CD4-positive, alpha-beta T cell treated with Interleukin-2 at 100 ng/mL for 4 hours (primary cell): ENCODE measurements at regions not wholly inside any gene's neighbourhood (a gene's known extent, or its start where the extent isn't known, plus 50 kb on each side); places are given as distances from the start of the nearest gene placed in this dataset.

Source experiments
- DNase-seq: peaks from one replicate; pipeline ENCODE4 v3.0.0-alpha.2; 2020; ENCODE audit warnings: low spot score

DNA sequence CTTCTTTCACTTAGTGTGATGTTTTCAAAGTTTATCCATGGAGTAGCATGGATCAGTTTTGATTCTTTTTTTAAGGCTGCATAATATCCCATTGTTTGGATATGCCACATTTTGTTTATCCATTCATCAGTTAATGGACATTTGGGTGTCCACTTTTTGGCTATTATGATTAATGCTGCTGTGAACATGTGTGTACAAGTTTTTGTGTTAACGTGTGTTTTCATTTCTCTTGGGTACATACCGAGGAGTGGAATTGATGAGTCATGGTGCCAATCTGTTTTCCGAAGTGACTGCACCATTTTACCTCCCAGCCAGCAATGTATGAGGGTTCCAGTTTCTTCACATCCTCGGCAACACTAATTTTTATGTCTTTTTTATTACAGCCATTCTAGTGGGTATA, 78.4 kb upstream of the CCDC28A start:
- DNase-seq = no peak

GRCh38 chr6:138714493-138714892, 59.1 kb upstream of the CCDC28A start:
- no peak for DNase-seq

DNA sequence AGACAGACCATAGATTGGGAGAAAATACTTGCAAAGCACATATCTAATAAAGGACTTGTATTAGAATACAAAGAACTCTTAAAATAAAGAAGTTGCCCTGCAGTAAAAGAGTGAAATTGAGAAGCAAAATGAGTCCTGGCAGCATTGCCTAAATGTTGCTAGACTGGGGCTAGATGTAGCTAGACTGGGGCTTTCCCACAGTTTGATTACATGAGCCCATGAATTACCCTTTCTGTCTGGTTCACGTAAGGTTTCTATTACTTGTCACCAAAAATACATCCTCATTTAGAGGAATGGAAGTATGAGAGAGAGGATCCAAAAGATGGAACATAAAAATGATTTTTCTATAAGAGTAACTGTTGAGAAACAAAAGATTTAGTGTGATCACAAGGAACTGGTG, 57.6 kb upstream of the CCDC28A start:
- no peak for DNase-seq

- no peak for DNase-seq
These were observed 56.5 kb upstream of the CCDC28A start for GRCh38 chr6:138716971-138717665.

DNA sequence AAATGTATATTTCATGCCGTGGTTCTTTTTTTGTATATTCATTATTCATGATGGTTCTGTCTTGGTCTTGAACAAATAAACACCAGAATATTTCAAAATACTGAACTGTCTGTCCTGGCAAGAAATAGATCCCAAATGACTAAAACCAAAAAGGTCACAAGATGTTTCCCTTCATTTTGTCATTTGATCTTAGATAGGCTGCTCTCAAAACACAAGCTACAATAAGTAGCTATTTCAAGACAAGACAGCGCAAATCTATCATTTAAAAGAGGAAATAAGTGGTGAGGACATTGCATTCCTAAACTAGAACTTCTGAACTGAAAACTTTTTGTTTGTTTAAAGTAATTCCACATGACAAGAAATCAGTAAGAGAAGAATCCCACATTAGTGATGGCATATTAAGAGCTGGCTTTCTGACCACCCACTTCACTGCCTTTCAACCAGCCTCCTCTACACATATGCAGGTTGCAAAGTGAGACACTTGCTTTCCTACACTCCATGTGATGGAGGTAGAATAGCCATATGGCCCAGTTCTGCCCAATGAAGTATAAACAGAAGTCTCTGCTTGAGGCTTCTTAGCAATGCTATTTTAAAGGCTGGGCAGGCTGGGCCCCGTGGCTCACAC, 54.4 kb upstream of the CCDC28A start:
- no peak for DNase-seq

DNA sequence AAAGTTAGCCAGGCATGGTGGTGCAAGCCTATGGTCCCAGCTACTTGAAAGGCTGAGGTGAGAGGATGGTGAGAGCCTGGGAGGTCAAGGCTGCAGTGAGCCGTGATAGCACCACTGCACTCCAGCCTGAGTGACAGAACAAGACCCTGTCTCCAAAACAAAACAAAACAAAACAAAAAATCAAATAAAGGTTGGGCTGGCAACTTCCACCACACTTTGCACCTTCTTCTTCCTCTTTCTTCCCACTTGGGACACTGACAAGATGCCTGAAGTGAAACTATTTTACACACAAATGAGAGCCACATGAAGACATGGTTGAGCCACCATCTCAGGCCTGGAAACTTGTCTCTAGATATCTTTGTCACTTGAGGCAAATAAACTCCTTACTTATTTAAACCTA, 53.8 kb upstream of the CCDC28A start:
- no peak for DNase-seq

GRCh38 chr6:138722425-138723371, 50.9 kb upstream of the CCDC28A start:
- DNase-seq = no peak
